HEK293 (cell line): ENCODE measurements at regions not wholly inside any gene's neighbourhood (a gene's known extent, or its start where the extent isn't known, plus 50 kb on each side); places are given as distances from the start of the nearest gene placed in this dataset.
A peak's percentile ranks its signal among the peaks of the same experiment; 100 is the strongest.

Experiments used
- KLF16 ChIP-seq: fragments of 450-650 bp; formaldehyde crosslinking; IDR thresholded peaks from 2 replicates; pipeline ENCODE4 v1.5.1; 2017; ENCODE audit warnings: missing biosample characterization, missing genetic modification characterization
- ZNF138 ChIP-seq: fragments of 450-650 bp; formaldehyde crosslinking; IDR thresholded peaks from 2 replicates; pipeline ENCODE4 v1.5.1; 2016; ENCODE audit warnings: missing biosample characterization, missing genetic modification characterization, borderline replicate concordance
- TF ChIP-seq, protein P1 (sequence below): fragments of 450-650 bp; formaldehyde crosslinking; IDR thresholded peaks from 2 replicates; pipeline ENCODE4 v1.5.1; 2016; ENCODE audit warnings: missing biosample characterization, missing genetic modification characterization
- TF ChIP-seq, protein P2 (sequence below): fragments of 450-650 bp; formaldehyde crosslinking; IDR thresholded peaks from 2 replicates; pipeline ENCODE4 v1.5.1; 2016; ENCODE audit warnings: missing biosample characterization, missing genetic modification characterization

DNA sequence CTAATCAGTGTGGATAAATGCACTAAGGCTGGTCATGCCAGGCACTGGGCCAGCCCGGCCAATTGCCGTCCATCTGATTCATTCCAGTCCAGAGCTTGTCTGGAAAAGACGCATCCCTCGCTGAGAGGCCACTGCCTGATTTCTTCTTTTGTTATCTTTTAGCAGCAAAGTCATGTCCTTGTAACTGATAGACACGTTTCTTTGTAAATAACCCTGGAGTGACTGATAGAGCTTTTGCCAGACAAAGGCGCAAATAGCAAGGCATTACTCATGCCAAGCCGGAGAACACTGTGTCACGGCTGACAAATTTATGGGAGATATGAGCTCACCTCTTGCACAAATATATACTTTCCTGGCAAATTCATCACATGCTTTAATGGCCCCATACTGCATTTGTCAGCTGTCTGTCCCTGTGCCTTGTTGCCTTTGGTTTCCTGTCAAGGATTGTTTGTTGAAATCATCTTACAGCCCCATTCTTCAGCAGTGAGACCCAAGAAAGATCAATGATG is 164.4 kb downstream of the ETAA1 start:
- TF ChIP-seq, protein P1, sequence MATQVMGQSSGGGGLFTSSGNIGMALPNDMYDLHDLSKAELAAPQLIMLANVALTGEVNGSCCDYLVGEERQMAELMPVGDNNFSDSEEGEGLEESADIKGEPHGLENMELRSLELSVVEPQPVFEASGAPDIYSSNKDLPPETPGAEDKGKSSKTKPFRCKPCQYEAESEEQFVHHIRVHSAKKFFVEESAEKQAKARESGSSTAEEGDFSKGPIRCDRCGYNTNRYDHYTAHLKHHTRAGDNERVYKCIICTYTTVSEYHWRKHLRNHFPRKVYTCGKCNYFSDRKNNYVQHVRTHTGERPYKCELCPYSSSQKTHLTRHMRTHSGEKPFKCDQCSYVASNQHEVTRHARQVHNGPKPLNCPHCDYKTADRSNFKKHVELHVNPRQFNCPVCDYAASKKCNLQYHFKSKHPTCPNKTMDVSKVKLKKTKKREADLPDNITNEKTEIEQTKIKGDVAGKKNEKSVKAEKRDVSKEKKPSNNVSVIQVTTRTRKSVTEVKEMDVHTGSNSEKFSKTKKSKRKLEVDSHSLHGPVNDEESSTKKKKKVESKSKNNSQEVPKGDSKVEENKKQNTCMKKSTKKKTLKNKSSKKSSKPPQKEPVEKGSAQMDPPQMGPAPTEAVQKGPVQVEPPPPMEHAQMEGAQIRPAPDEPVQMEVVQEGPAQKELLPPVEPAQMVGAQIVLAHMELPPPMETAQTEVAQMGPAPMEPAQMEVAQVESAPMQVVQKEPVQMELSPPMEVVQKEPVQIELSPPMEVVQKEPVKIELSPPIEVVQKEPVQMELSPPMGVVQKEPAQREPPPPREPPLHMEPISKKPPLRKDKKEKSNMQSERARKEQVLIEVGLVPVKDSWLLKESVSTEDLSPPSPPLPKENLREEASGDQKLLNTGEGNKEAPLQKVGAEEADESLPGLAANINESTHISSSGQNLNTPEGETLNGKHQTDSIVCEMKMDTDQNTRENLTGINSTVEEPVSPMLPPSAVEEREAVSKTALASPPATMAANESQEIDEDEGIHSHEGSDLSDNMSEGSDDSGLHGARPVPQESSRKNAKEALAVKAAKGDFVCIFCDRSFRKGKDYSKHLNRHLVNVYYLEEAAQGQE (tag by site-specific recombination): no peak
- TF ChIP-seq KLF16 (tag by site-specific recombination) (peak; percentile 66; the same call in 1 of the 2 replicates), ZNF138 (tag by site-specific recombination) (no peak)
- TF ChIP-seq, protein P2, sequence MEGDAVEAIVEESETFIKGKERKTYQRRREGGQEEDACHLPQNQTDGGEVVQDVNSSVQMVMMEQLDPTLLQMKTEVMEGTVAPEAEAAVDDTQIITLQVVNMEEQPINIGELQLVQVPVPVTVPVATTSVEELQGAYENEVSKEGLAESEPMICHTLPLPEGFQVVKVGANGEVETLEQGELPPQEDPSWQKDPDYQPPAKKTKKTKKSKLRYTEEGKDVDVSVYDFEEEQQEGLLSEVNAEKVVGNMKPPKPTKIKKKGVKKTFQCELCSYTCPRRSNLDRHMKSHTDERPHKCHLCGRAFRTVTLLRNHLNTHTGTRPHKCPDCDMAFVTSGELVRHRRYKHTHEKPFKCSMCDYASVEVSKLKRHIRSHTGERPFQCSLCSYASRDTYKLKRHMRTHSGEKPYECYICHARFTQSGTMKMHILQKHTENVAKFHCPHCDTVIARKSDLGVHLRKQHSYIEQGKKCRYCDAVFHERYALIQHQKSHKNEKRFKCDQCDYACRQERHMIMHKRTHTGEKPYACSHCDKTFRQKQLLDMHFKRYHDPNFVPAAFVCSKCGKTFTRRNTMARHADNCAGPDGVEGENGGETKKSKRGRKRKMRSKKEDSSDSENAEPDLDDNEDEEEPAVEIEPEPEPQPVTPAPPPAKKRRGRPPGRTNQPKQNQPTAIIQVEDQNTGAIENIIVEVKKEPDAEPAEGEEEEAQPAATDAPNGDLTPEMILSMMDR (tag by site-specific recombination): no peak
